ENCODE measurements at regions not wholly inside any gene's neighbourhood (a gene's known extent, or its start where the extent isn't known, plus 50 kb on each side); places are given as distances from the start of the nearest gene placed in this dataset.

DNA sequence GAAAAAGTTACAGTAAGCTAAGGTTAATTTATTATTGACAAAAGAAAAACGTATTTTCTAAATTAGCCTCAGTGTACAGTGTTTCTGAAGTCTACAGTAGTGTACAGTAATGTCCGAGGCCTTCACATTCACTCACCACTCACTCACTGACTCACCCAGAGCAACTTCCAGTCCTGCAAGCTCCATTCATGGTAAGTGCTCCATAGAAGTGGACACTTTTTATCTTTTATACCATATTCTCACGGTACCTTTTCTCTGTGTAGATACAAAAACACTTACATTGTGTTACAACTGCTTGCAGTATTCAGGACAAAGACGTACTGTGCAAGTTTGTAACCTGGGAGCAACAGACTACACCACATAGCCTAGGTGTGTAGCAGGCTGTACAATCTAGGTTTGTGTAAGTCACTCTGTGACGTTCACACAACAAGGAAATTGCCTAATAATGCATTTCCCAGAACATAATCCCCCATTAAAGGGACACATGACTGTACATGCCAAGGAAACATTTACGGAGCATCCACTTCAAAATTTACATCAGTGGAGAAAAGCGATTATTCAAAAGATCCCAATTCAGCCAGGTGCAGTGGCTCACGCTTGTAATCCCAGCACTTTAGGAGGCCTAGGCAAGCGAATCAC is 133.4 kb downstream of the BANF2 start:
- WGBS (ENCODE audit: extremely low coverage, insufficient coverage, low lambda C conversion rate), result no CpG with 5 or more reads among the region's 9 CpGs
- H3K27me3 ChIP-seq (ENCODE audit: insufficient read depth, low read length, poor library complexity), result no peaks in the 10 kb centered on the region
- no peak overlapping the region for H3K4ac ChIP-seq (ENCODE audit: low read depth, low read length)
- H4K8ac ChIP-seq (ENCODE audit: low read depth, low read length), result no peak overlapping the region
- no peak overlapping the region for H3K56ac ChIP-seq (ENCODE audit: low read length)
- no peak overlapping the region for H4K5ac ChIP-seq (ENCODE audit: low read length)
- no peaks in the 10 kb centered on the region for H3K79me2 ChIP-seq (ENCODE audit: control insufficient read depth, insufficient read depth, low read length)
- H2AK5ac ChIP-seq (ENCODE audit: low read length), result no peak overlapping the region
- no peak overlapping the region for H2BK5ac ChIP-seq (ENCODE audit: low read length)
- H3K4me3 ChIP-seq (ENCODE audit: low read length), result no peak overlapping the region
- no peak overlapping the region for H3K27ac ChIP-seq (ENCODE audit: low read depth, low read length)
- DNase-seq, result no peak
- no peak overlapping the region for H2BK120ac ChIP-seq (ENCODE audit: low read depth, low read length)
- no peaks in the 10 kb centered on the region for H3K79me1 ChIP-seq (ENCODE audit: low read length)
- no peak overlapping the region for H3K4me2 ChIP-seq (ENCODE audit: low read length)
- H3K36me3 ChIP-seq (ENCODE audit: control insufficient read depth, insufficient read depth, low read length), result no peaks in the 10 kb centered on the region
- H3K9ac ChIP-seq (ENCODE audit: low read length), result no peak overlapping the region
- no peak overlapping the region for H3K23ac ChIP-seq (ENCODE audit: low read length)
- no peaks in the 10 kb centered on the region for H3K4me1 ChIP-seq (ENCODE audit: control insufficient read depth, low read depth, low read length)
- H2BK15ac ChIP-seq (replicated peaks; ENCODE audit: low read depth), result no peak overlapping the region
- no peak overlapping the region for H3K18ac ChIP-seq (ENCODE audit: low read length)

DNA sequence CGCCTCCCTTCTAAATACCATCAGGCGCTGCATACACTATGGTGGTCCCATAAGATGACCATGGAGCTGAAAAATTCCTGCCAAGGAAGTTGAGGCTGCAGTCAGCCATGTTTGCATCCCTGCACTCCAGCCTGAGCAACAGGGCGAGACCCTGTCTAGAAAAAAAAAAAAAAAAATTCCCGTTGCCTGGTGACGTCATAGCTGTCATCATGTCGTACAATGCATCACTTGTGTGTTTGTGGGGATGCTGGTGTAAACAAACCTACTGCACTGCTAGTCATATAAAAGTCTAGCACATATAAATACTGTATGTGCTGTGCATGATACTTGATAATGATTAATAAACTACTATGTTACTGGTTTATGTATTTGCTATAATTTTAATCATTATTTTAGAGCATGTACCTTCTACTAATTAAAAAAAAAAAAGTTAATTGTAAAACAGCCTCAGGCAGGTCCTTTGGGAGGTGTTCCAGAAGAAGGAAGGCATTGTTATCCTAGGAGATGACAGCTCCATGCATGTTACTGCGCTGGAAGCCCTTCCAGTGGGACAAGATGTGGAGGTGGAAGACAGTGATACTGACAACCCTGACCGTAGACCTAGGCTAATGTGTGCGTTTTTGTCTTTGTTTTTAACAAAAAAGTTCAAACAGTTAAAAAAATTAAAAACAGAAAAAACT is 132.6 kb downstream of the BANF2 start:
- H3K4me3 ChIP-seq (ENCODE audit: low read length), result no peak overlapping the region
- H2BK5ac ChIP-seq (ENCODE audit: low read length), result no peak overlapping the region
- no peaks in the 10 kb centered on the region for H3K4me1 ChIP-seq (ENCODE audit: control insufficient read depth, low read depth, low read length)
- DNase-seq, result no peak
- H4K5ac ChIP-seq (ENCODE audit: low read length), result no peak overlapping the region
- H2BK120ac ChIP-seq (ENCODE audit: low read depth, low read length), result no peak overlapping the region
- H2BK15ac ChIP-seq (replicated peaks; ENCODE audit: low read depth), result no peak overlapping the region
- H3K79me2 ChIP-seq (ENCODE audit: control insufficient read depth, insufficient read depth, low read length), result no peaks in the 10 kb centered on the region
- H3K36me3 ChIP-seq (ENCODE audit: control insufficient read depth, insufficient read depth, low read length), result no peaks in the 10 kb centered on the region
- no peaks in the 10 kb centered on the region for H3K27me3 ChIP-seq (ENCODE audit: insufficient read depth, low read length, poor library complexity)
- no peak overlapping the region for H3K27ac ChIP-seq (ENCODE audit: low read depth, low read length)
- no peak overlapping the region for H3K23ac ChIP-seq (ENCODE audit: low read length)
- H3K79me1 ChIP-seq (ENCODE audit: low read length), result no peaks in the 10 kb centered on the region
- H3K18ac ChIP-seq (ENCODE audit: low read length), result no peak overlapping the region
- no CpG with 5 or more reads among the region's 9 CpGs for WGBS (ENCODE audit: extremely low coverage, insufficient coverage, low lambda C conversion rate)
- H3K9ac ChIP-seq (ENCODE audit: low read length), result no peak overlapping the region
- no peak overlapping the region for H2AK5ac ChIP-seq (ENCODE audit: low read length)
- H3K4me2 ChIP-seq (ENCODE audit: low read length), result no peak overlapping the region
- no peak overlapping the region for H4K8ac ChIP-seq (ENCODE audit: low read depth, low read length)
- no peak overlapping the region for H3K4ac ChIP-seq (ENCODE audit: low read depth, low read length)
- no peak overlapping the region for H3K56ac ChIP-seq (ENCODE audit: low read length)

DNA sequence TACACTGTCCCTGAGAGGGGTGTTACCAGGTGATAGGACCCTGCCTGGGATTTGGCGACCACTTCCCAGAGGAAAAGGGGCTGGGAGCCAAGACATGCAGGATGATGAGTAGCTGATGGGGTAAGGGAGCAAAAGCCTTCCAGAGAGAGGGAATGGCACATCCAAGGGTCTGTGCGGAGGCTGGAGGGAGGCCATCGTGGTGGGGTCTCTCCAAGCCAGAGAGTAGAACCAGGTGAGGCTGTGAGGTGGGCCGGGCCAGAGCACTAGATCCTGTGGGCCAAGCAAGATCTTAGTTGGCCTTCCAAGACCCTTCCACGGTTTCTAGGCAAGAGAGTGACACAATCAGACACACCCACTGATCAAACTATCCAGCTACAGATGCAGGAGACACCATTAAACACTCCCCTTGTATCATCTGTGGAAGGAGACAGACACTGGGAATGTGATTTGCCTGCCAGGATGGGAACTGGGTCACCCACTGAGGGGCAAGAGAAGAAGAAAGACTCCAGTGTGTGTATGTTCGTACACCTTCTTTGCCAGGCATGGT is 128.9 kb downstream of the BANF2 start:
- Histone ChIP-seq H3K4me2 (ENCODE audit: low read length) (no peak overlapping the region), H3K4me3 (ENCODE audit: low read length) (no peak overlapping the region), H2BK120ac (ENCODE audit: low read depth, low read length) (no peak overlapping the region), H2BK5ac (ENCODE audit: low read length) (no peak overlapping the region), H3K23ac (ENCODE audit: low read length) (no peak overlapping the region), H3K18ac (ENCODE audit: low read length) (no peak overlapping the region), H3K36me3 (ENCODE audit: control insufficient read depth, insufficient read depth, low read length) (no peaks in the 10 kb centered on the region), H3K56ac (ENCODE audit: low read length) (no peak overlapping the region), H3K4ac (ENCODE audit: low read depth, low read length) (no peak overlapping the region), H3K79me1 (ENCODE audit: low read length) (no peaks in the 10 kb centered on the region), H3K79me2 (ENCODE audit: control insufficient read depth, insufficient read depth, low read length) (no peaks in the 10 kb centered on the region), H4K5ac (ENCODE audit: low read length) (no peak overlapping the region), H2AK5ac (ENCODE audit: low read length) (no peak overlapping the region), H3K27ac (ENCODE audit: low read depth, low read length) (no peak overlapping the region), H2BK15ac (replicated peaks; ENCODE audit: low read depth) (no peak overlapping the region), H3K9ac (ENCODE audit: low read length) (no peak overlapping the region), H3K4me1 (ENCODE audit: control insufficient read depth, low read depth, low read length) (no peaks in the 10 kb centered on the region), H3K27me3 (ENCODE audit: insufficient read depth, low read length, poor library complexity) (no peaks in the 10 kb centered on the region), H4K8ac (ENCODE audit: low read depth, low read length) (no peak overlapping the region)
- no peak for DNase-seq
- WGBS (ENCODE audit: extremely low coverage, insufficient coverage, low lambda C conversion rate), result no CpG with 5 or more reads among the region's 6 CpGs

DNA sequence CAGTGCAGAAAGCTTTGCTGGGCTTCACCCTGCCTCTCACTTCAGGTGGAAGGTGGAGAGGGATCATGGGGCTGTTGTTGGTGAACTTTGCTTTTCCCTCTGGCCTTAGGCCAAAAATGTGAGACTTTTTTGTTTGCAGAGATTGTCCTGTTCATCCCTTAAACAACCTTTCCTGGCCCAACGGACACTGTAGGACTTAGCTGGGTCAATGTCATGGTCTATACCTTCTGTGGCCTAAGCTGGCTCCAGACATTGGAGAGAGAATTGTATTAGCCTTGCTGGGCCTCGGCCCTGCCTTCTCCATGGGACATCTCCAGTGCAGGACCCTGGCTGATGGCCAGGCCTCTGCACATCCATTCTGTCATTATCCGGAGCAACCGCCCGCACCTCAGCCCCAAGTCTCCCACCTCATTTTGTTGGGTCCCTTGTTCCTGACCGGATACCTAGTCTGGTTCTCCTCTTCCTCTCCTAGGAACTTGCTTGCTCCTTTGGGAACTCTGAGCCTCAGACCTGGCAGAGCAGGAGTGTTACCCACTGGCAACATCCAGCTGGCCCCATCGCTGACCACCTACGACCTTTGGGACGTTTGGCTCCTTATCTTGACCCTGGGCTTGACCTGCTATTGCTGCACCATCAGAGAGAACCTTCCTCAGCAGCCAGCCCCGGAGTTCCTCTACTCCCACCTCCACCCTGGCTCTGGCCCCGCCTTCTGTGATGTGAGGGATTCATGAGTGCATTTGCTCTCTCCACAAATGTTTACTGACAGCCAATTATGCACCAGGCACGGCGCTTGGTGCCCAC is 128.2 kb downstream of the BANF2 start:
- Histone ChIP-seq H3K79me1 (ENCODE audit: low read length) (no peaks in the 10 kb centered on the region), H2BK5ac (ENCODE audit: low read length) (no peak overlapping the region), H4K5ac (ENCODE audit: low read length) (no peak overlapping the region), H4K8ac (ENCODE audit: low read depth, low read length) (no peak overlapping the region), H3K27me3 (ENCODE audit: insufficient read depth, low read length, poor library complexity) (no peaks in the 10 kb centered on the region), H2BK120ac (ENCODE audit: low read depth, low read length) (no peak overlapping the region), H3K23ac (ENCODE audit: low read length) (no peak overlapping the region), H3K4me1 (ENCODE audit: control insufficient read depth, low read depth, low read length) (no peaks in the 10 kb centered on the region), H3K18ac (ENCODE audit: low read length) (no peak overlapping the region), H3K36me3 (ENCODE audit: control insufficient read depth, insufficient read depth, low read length) (no peaks in the 10 kb centered on the region), H3K4ac (ENCODE audit: low read depth, low read length) (no peak overlapping the region), H3K4me3 (ENCODE audit: low read length) (no peak overlapping the region), H3K4me2 (ENCODE audit: low read length) (no peak overlapping the region), H3K9ac (ENCODE audit: low read length) (no peak overlapping the region), H3K27ac (ENCODE audit: low read depth, low read length) (no peak overlapping the region), H3K79me2 (ENCODE audit: control insufficient read depth, insufficient read depth, low read length) (no peaks in the 10 kb centered on the region), H2BK15ac (replicated peaks; ENCODE audit: low read depth) (no peak overlapping the region), H2AK5ac (ENCODE audit: low read length) (no peak overlapping the region), H3K56ac (ENCODE audit: low read length) (no peak overlapping the region)
- no CpG with 5 or more reads among the region's 13 CpGs for WGBS (ENCODE audit: extremely low coverage, insufficient coverage, low lambda C conversion rate)
- DNase-seq, result no peak

- Histone ChIP-seq H2BK5ac (ENCODE audit: low read length) (no peak overlapping the region), H3K79me1 (ENCODE audit: low read length) (no peaks in the 10 kb centered on the region), H3K56ac (ENCODE audit: low read length) (no peak overlapping the region), H2BK120ac (ENCODE audit: low read depth, low read length) (no peak overlapping the region), H3K36me3 (ENCODE audit: control insufficient read depth, insufficient read depth, low read length) (no peaks in the 10 kb centered on the region), H3K27me3 (ENCODE audit: insufficient read depth, low read length, poor library complexity) (no peaks in the 10 kb centered on the region), H4K5ac (ENCODE audit: low read length) (no peak overlapping the region), H3K27ac (ENCODE audit: low read depth, low read length) (no peak overlapping the region), H3K79me2 (ENCODE audit: control insufficient read depth, insufficient read depth, low read length) (no peaks in the 10 kb centered on the region), H3K18ac (ENCODE audit: low read length) (no peak overlapping the region), H3K23ac (ENCODE audit: low read length) (no peak overlapping the region), H2AK5ac (ENCODE audit: low read length) (no peak overlapping the region), H2BK15ac (replicated peaks; ENCODE audit: low read depth) (no peak overlapping the region), H3K4me1 (ENCODE audit: control insufficient read depth, low read depth, low read length) (no peaks in the 10 kb centered on the region), H3K9ac (ENCODE audit: low read length) (no peak overlapping the region), H3K4me3 (ENCODE audit: low read length) (no peak overlapping the region), H4K8ac (ENCODE audit: low read depth, low read length) (no peak overlapping the region), H3K4me2 (ENCODE audit: low read length) (no peak overlapping the region), H3K4ac (ENCODE audit: low read depth, low read length) (no peak overlapping the region)
- WGBS (ENCODE audit: extremely low coverage, insufficient coverage, low lambda C conversion rate), result no CpG with 5 or more reads among the region's 4 CpGs
- no peak for DNase-seq
Measured at GRCh38 chr20:17827079-17827478, 127.3 kb downstream of the BANF2 start.

All from mesendoderm (in vitro differentiated cells).